OCI-LY1 (cell line): ENCODE measurements at regions not wholly inside any gene's neighbourhood (a gene's known extent, or its start where the extent isn't known, plus 50 kb on each side); places are given as distances from the start of the nearest gene placed in this dataset.

ENCODE experiments used
- EZH2 ChIP-seq: fragments of 200-600 bp; sonication (generic), shearing (Covaris generic); IDR thresholded peaks from 2 replicates; pipeline ENCODE4 v1.8.0; 2017; ENCODE audit warnings: borderline replicate concordance, mixed run types, mild to moderate bottlenecking, antibody characterized with exemption, low read length, moderate library complexity, mixed read lengths
- TF ChIP-seq, protein P1 (sequence below): fragments of 200-600 bp; sonication (generic), shearing (Covaris generic); IDR thresholded peaks from 2 replicates; pipeline ENCODE4 v1.5.1; 2017; ENCODE audit warnings: mild to moderate bottlenecking, antibody characterized with exemption, low read length, moderate library complexity, mixed read lengths

GRCh38 chr19:16025108-16026101 lies 50.9 kb upstream of the TPM4 start:
- TF ChIP-seq, protein P1, sequence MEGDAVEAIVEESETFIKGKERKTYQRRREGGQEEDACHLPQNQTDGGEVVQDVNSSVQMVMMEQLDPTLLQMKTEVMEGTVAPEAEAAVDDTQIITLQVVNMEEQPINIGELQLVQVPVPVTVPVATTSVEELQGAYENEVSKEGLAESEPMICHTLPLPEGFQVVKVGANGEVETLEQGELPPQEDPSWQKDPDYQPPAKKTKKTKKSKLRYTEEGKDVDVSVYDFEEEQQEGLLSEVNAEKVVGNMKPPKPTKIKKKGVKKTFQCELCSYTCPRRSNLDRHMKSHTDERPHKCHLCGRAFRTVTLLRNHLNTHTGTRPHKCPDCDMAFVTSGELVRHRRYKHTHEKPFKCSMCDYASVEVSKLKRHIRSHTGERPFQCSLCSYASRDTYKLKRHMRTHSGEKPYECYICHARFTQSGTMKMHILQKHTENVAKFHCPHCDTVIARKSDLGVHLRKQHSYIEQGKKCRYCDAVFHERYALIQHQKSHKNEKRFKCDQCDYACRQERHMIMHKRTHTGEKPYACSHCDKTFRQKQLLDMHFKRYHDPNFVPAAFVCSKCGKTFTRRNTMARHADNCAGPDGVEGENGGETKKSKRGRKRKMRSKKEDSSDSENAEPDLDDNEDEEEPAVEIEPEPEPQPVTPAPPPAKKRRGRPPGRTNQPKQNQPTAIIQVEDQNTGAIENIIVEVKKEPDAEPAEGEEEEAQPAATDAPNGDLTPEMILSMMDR, result peak; percentile 27; the same call in 1 of the 2 replicates
- no peak for TF ChIP-seq EZH2
